GM23338 (cell line): ENCODE measurements at regions not wholly inside any gene's neighbourhood (a gene's known extent, or its start where the extent isn't known, plus 50 kb on each side); places are given as distances from the start of the nearest gene placed in this dataset.

ENCODE experiments used
- ATAC-seq: fragments of 200-7000 bp; cut with Tn5 transposase; 3 replicates; pipeline ENCODE4 v1.9.1; 2020
- DNase-seq: peaks from one replicate; pipeline ENCODE4 v3.0.0-alpha.2; 2015; ENCODE audit warnings: low spot score
- H2AFZ ChIP-seq: fragments of 200-600 bp; sonication (generic); 2 replicates; pipeline ENCODE4 v1.8.0; 2016; ENCODE audit warnings: antibody characterized with exemption, mild to moderate bottlenecking, moderate library complexity
- H3F3A ChIP-seq: fragments of 200-600 bp; sonication (generic); replicated peaks from 2 replicates; pipeline ENCODE4 v1.8.0; 2017; ENCODE audit warnings: antibody characterized with exemption, mixed run types, low read depth
- H3K27ac ChIP-seq: fragments of 200-600 bp; sonication (generic); 2 replicates; pipeline ENCODE4 v1.6.1; 2016; ENCODE audit warnings: low read depth
- H3K27me3 ChIP-seq: fragments of 200-600 bp; sonication (generic); 2 replicates; pipeline ENCODE4 v1.8.0; 2016; ENCODE audit warnings: mild to moderate bottlenecking, mixed run types, moderate library complexity; ENCODE audit not compliant: insufficient read depth
- H3K36me3 ChIP-seq: fragments of 200-600 bp; sonication (generic); 2 replicates; pipeline ENCODE4 v1.8.0; 2016; ENCODE audit warnings: mild to moderate bottlenecking; ENCODE audit not compliant: insufficient read depth
- H3K4me1 ChIP-seq: fragments of 200-600 bp; sonication (generic); 2 replicates; pipeline ENCODE4 v1.8.0; 2016; ENCODE audit warnings: mild to moderate bottlenecking, moderate library complexity; ENCODE audit not compliant: insufficient read depth
- H3K4me2 ChIP-seq: fragments of 200-600 bp; sonication (generic); 2 replicates; pipeline ENCODE4 v1.7.1; 2017; ENCODE audit warnings: mixed run types
- H3K4me3 ChIP-seq: fragments of 200-600 bp; sonication (generic); 2 replicates; pipeline ENCODE4 v1.6.1; 2016; ENCODE audit warnings: mixed run types
- H3K79me2 ChIP-seq: fragments of 200-600 bp; sonication (generic); replicated peaks from 2 replicates; pipeline ENCODE4 v1.8.0; 2017; ENCODE audit warnings: mild to moderate bottlenecking; ENCODE audit not compliant: insufficient read depth
- H3K9me2 ChIP-seq: fragments of 200-600 bp; sonication (generic); 2 replicates; pipeline ENCODE4 v1.8.0; 2017; ENCODE audit not compliant: insufficient read depth
- H4K20me1 ChIP-seq: fragments of 200-600 bp; sonication (generic); replicated peaks from 2 replicates; pipeline ENCODE4 v1.8.0; 2017; ENCODE audit warnings: mild to moderate bottlenecking; ENCODE audit not compliant: insufficient read depth
- H3K27ac Mint-ChIP-seq: 2 replicates; pipeline ENCODE4 v1.8.0; 2020; ENCODE audit warnings: inconsistent platforms, mild to moderate bottlenecking, moderate library complexity, mixed read lengths
- H3K27me3 Mint-ChIP-seq: 3 replicates; pipeline ENCODE4 v1.8.0; 2022; ENCODE audit warnings: low read depth, mild to moderate bottlenecking, moderate library complexity, mixed read lengths, inconsistent platforms; ENCODE audit not compliant: insufficient read depth, poor library complexity
- H3K36me3 Mint-ChIP-seq: 3 replicates; pipeline ENCODE4 v1.8.0; 2021; ENCODE audit warnings: low read depth, mild to moderate bottlenecking, inconsistent platforms, moderate library complexity, mixed read lengths
- H3K4me1 Mint-ChIP-seq: 3 replicates; pipeline ENCODE4 v1.8.0; 2020; ENCODE audit warnings: mild to moderate bottlenecking, inconsistent platforms, mixed read lengths
- H3K4me3 Mint-ChIP-seq: 3 replicates; pipeline ENCODE4 v1.8.0; 2021; ENCODE audit warnings: moderate library complexity, mild to moderate bottlenecking, inconsistent platforms, mixed read lengths
- H3K9me3 Mint-ChIP-seq: 3 replicates; pipeline ENCODE4 v1.8.0; 2020; ENCODE audit warnings: moderate library complexity, mild to moderate bottlenecking, inconsistent platforms, mixed read lengths
- ETS1 ChIP-seq: IDR thresholded peaks from 2 replicates; pipeline ENCODE4 v1.6.1; 2016; ENCODE audit warnings: antibody characterized with exemption
- POLR2AphosphoS5 ChIP-seq: IDR thresholded peaks from 2 replicates; pipeline ENCODE4 v1.6.1; 2016; ENCODE audit warnings: antibody characterized with exemption, low read depth
- ZNF462 ChIP-seq: fragments of 250-450 bp; sonication (Bioruptor Pico); IDR thresholded peaks from 2 replicates; pipeline ENCODE4 v1.5.0; 2020; ENCODE audit warnings: mild to moderate bottlenecking, moderate library complexity

- TF ChIP-seq ZNF462 (CRISPR knock-in tag): no peak
- no peak for TF ChIP-seq POLR2AphosphoS5
These were observed 255.7 kb downstream of the GJA1 start (continued) for GRCh38 chr6:121691126-121691551.

GRCh38 chr6:121694389-121694788 lies 258.9 kb downstream of the GJA1 start:
- Histone ChIP-seq H3K4me2 (no peak overlapping the region), H4K20me1 (no peaks in the 10 kb centered on the region), H3K79me2 (no peaks in the 10 kb centered on the region), H3K36me3 (no peaks in the 10 kb centered on the region), H3K27me3 (no peaks in the 10 kb centered on the region), H3F3A (no peaks in the 10 kb centered on the region), H3K4me1 (no peaks in the 10 kb centered on the region), H3K27ac (no peak overlapping the region), H3K9me2 (no peaks in the 10 kb centered on the region), H2AFZ (peak overlapping the region; percentile 49; the same call in 1 of the 2 replicates), H3K4me3 (no peak overlapping the region)
- Mint-ChIP-seq H3K36me3 (no peaks in the 10 kb centered on the region), H3K27ac (peak overlapping the region; percentile 29; the same call in 1 of the 2 replicates), H3K4me1 (peaks cover 4% of the 10 kb centered on the region; the same call in 1 of the 3 replicates), H3K27me3 (no peaks in the 10 kb centered on the region), H3K9me3 (no peaks in the 10 kb centered on the region), H3K4me3 (no peak overlapping the region)
- ATAC-seq (no peak), DNase-seq (no peak)
- no peak for TF ChIP-seq ETS1
